ENCODE measurements at regions not wholly inside any gene's neighbourhood (a gene's known extent, or its start where the extent isn't known, plus 50 kb on each side); places are given as distances from the start of the nearest gene placed in this dataset.

- Histone ChIP-seq H3K4me3 (no peak overlapping the region), H3K4me1 (ENCODE audit: control insufficient read depth in 5 of 5, insufficient read depth in 5 of 5, low read length in 5 of 5) (no peaks in the 10 kb centered on the region), H3K9ac (ENCODE audit: insufficient read depth in 1 of 2, low read length in 2 of 2) (no peak overlapping the region), H3K36me3 (ENCODE audit: control insufficient read depth in 4 of 4, insufficient read depth in 4 of 4, low read length in 4 of 4) (no peaks in the 10 kb centered on the region), H3K27ac (ENCODE audit: low read depth in 1 of 2, low read length in 1 of 2) (no peak overlapping the region), H3K27me3 (ENCODE audit: control insufficient read depth in 3 of 3, insufficient read depth in 3 of 3, low read length in 2 of 3) (no peaks in the 10 kb centered on the region), H3K9me3 (ENCODE audit: control insufficient read depth in 4 of 4, insufficient read depth in 3 of 4, low read length in 3 of 4) (no peaks in the 10 kb centered on the region)
- DNase-seq (no peak), ATAC-seq (ENCODE audit: insufficient read depth, low FRiP score) (no peak)
- 55 to 65% methylated on average over 1 of the region's 1 CpG for WGBS, 2 donors
- TF ChIP-seq CTCF (IDR thresholded peaks at IDR 0.05; ENCODE audit: control extremely low read depth, extremely low read depth) = no peak
Observed at GRCh38 chr17:6011206-6011605, 59.0 kb upstream of the WSCD1 start.

GRCh38 chr17:6018788-6019187 lies 51.4 kb upstream of the WSCD1 start:
- Histone ChIP-seq H3K27ac (ENCODE audit: low read depth in 1 of 2, low read length in 1 of 2) (no peak overlapping the region), H3K4me1 (ENCODE audit: control insufficient read depth in 5 of 5, insufficient read depth in 5 of 5, low read length in 5 of 5) (no peaks in the 10 kb centered on the region), H3K9me3 (ENCODE audit: control insufficient read depth in 4 of 4, insufficient read depth in 3 of 4, low read length in 3 of 4) (peaks cover 0 to 2% (median 0%) of the 10 kb centered on the region in 4 donors), H3K4me3 (no peak overlapping the region), H3K9ac (ENCODE audit: insufficient read depth in 1 of 2, low read length in 2 of 2) (no peak overlapping the region), H3K36me3 (ENCODE audit: control insufficient read depth in 4 of 4, insufficient read depth in 4 of 4, low read length in 4 of 4) (no peaks in the 10 kb centered on the region), H3K27me3 (ENCODE audit: control insufficient read depth in 3 of 3, insufficient read depth in 3 of 3, low read length in 2 of 3) (peaks cover 0 to 10% (median 0%) of the 10 kb centered on the region in 3 donors)
- no peak for DNase-seq
- no peak for ATAC-seq (ENCODE audit: insufficient read depth, low FRiP score)
- 54 to 78% methylated on average over 1 of the region's 1 CpG for WGBS, 2 donors
- TF ChIP-seq CTCF (IDR thresholded peaks at IDR 0.05; ENCODE audit: control extremely low read depth, extremely low read depth) = no peak

GRCh38 chr17:6019959-6020358 lies 50.2 kb upstream of the WSCD1 start:
- WGBS, 2 donors = 83 to 92% methylated on average over 6 of the region's 6 CpGs
- Histone ChIP-seq H3K36me3 (ENCODE audit: control insufficient read depth in 4 of 4, insufficient read depth in 4 of 4, low read length in 4 of 4) (no peaks in the 10 kb centered on the region), H3K27ac (ENCODE audit: low read depth in 1 of 2, low read length in 1 of 2) (no peak overlapping the region), H3K9me3 (ENCODE audit: control insufficient read depth in 4 of 4, insufficient read depth in 3 of 4, low read length in 3 of 4) (peaks cover 0 to 2% (median 0%) of the 10 kb centered on the region in 4 donors), H3K9ac (ENCODE audit: insufficient read depth in 1 of 2, low read length in 2 of 2) (no peak overlapping the region), H3K27me3 (ENCODE audit: control insufficient read depth in 3 of 3, insufficient read depth in 3 of 3, low read length in 2 of 3) (peaks cover 0 to 10% (median 0%) of the 10 kb centered on the region in 3 donors), H3K4me3 (no peak overlapping the region), H3K4me1 (ENCODE audit: control insufficient read depth in 5 of 5, insufficient read depth in 5 of 5, low read length in 5 of 5) (no peaks in the 10 kb centered on the region)
- ATAC-seq (ENCODE audit: insufficient read depth, low FRiP score) (no peak), DNase-seq (no peak)
- TF ChIP-seq CTCF (IDR thresholded peaks at IDR 0.05; ENCODE audit: control extremely low read depth, extremely low read depth) = no peak

- Histone ChIP-seq H3K9ac (ENCODE audit: insufficient read depth in 1 of 2, low read length in 2 of 2) (no peak overlapping the region), H3K27ac (ENCODE audit: low read depth in 1 of 2, low read length in 1 of 2) (no peak overlapping the region), H3K27me3 (ENCODE audit: control insufficient read depth in 3 of 3, insufficient read depth in 3 of 3, low read length in 2 of 3) (peaks cover 0 to 10% (median 0%) of the 10 kb centered on the region in 3 donors), H3K4me1 (ENCODE audit: control insufficient read depth in 5 of 5, insufficient read depth in 5 of 5, low read length in 5 of 5) (no peaks in the 10 kb centered on the region), H3K4me3 (no peak overlapping the region), H3K36me3 (ENCODE audit: control insufficient read depth in 4 of 4, insufficient read depth in 4 of 4, low read length in 4 of 4) (no peaks in the 10 kb centered on the region), H3K9me3 (ENCODE audit: control insufficient read depth in 4 of 4, insufficient read depth in 3 of 4, low read length in 3 of 4) (peaks cover 0 to 2% (median 0%) of the 10 kb centered on the region in 4 donors)
- WGBS, 2 donors = 57 to 75% methylated on average over 3 of the region's 3 CpGs
- ATAC-seq (ENCODE audit: insufficient read depth, low FRiP score) (no peak), DNase-seq (no peak)
- TF ChIP-seq CTCF (IDR thresholded peaks at IDR 0.05; ENCODE audit: control extremely low read depth, extremely low read depth) = no peak
Observed at GRCh38 chr17:6020376-6021010, 49.7 kb upstream of the WSCD1 start.

All from lung (tissue), 11 donors.